ENCODE measurements at regions not wholly inside any gene's neighbourhood (a gene's known extent, or its start where the extent isn't known, plus 50 kb on each side); places are given as distances from the start of the nearest gene placed in this dataset.

GRCh38 chr1:38121231-38121680 is 74.7 kb upstream of the POU3F1 start:
- dilution Hi-C loops (cut with MboI; ENCODE audit: extremely low pct_ligation_motif_present, low sequenced_read_pairs) (no loop called here), intact Hi-C loops (cut with micrococcal nuclease) (no loop called here)
- Histone ChIP-seq H3K79me2 (ENCODE audit: control insufficient read depth, insufficient read depth, low read length) (no peaks in the 10 kb centered on the region), H3K27ac (ENCODE audit: insufficient read depth, low read depth, low read length) (no peak overlapping the region), H3K9me1 (replicated peaks; ENCODE audit: control insufficient read depth, extremely low read depth, insufficient read depth, low read length) (no peaks in the 10 kb centered on the region), H3K9me3 (replicated peaks; ENCODE audit: control insufficient read depth, insufficient read depth, low read length) (no peaks in the 10 kb centered on the region), H4K20me1 (replicated peaks; ENCODE audit: control insufficient read depth, extremely low read depth, insufficient read depth, low read length) (no peaks in the 10 kb centered on the region), H3K4me1 (ENCODE audit: control insufficient read depth, extremely low read depth, insufficient read depth, low read length) (no peaks in the 10 kb centered on the region), H3K4me3 (replicated peaks in 1 of 3; ENCODE audit: insufficient read depth in 1 of 3, low read depth in 1 of 3, low read length in 3 of 3) (no peak overlapping the region), H3K4me2 (ENCODE audit: insufficient read depth, low read length) (no peak overlapping the region), H3K27me3 (ENCODE audit: control insufficient read depth in 2 of 2, insufficient read depth in 2 of 2, low read length in 2 of 2) (no peaks in the 10 kb centered on the region), H3K36me3 (ENCODE audit: control insufficient read depth in 2 of 2, extremely low read depth in 1 of 2, insufficient read depth in 2 of 2, low read length in 2 of 2) (no peaks in the 10 kb centered on the region), H2AFZ (ENCODE audit: low read depth, low read length) (no peak overlapping the region), H3K9ac (replicated peaks; ENCODE audit: extremely low read depth, insufficient read depth, low read length) (no peak overlapping the region)
- BruUV-seq (replicated peaks), result no TSS peak
- no peak for DNase-seq (ENCODE audit: low read depth, low spot score)
- TF ChIP-seq POLR2AphosphoS5 (IDR thresholded peaks at IDR 0.05; ENCODE audit: insufficient read depth, low read depth, low read length), result no peak
- TF ChIP-seq GATA2 (IDR thresholded peaks at IDR 0.05; ENCODE audit: insufficient read depth, insufficient read length, low read depth, low read length), result no peak
- no peak for TF ChIP-seq FOS (IDR thresholded peaks at IDR 0.05; ENCODE audit: borderline replicate concordance, insufficient read depth, low read length)
- TF ChIP-seq CTCF (IDR thresholded peaks at IDR 0.05; ENCODE audit: extremely low read depth in 1 of 2, insufficient read depth in 1 of 2, low read depth in 1 of 2, low read length in 2 of 2), result no peak
- no peak for TF ChIP-seq MYC (IDR thresholded peaks at IDR 0.05; ENCODE audit: low read depth, low read length)
- no peak for TF ChIP-seq MAX (IDR thresholded peaks at IDR 0.05; ENCODE audit: insufficient read depth, insufficient read length)
- no peak for TF ChIP-seq EZH2 (IDR thresholded peaks at IDR 0.05; ENCODE audit: borderline replicate concordance, low read depth, low read length, severe bottlenecking)
- no peak for TF ChIP-seq JUN (IDR thresholded peaks at IDR 0.05; ENCODE audit: borderline replicate concordance, insufficient read depth, insufficient read length, low read depth)
- TF ChIP-seq POLR2A (IDR thresholded peaks at IDR 0.05; ENCODE audit: low read depth, low read length), result no peak
- CTCF ChIA-PET, result no interaction called here
- no peak for FAIRE-seq
- POLR2A ChIA-PET, result interaction anchor here (0.6 kb wide), 1 partner anchor 566 kb away, joined by 3 read pairs; no protein-coding TSS in a partner anchor
